CD14-positive monocyte (primary cell): ENCODE measurements at regions not wholly inside any gene's neighbourhood (a gene's known extent, or its start where the extent isn't known, plus 50 kb on each side); places are given as distances from the start of the nearest gene placed in this dataset.

ENCODE experiments used
- DNase-seq, 3 donors: peaks; one replicate each; pipeline ENCODE4 v3.0.0-alpha.2; 2011 to 2022
- H2AFZ ChIP-seq: 2 replicates; pipeline ENCODE4 v1.6.0; 2012; ENCODE audit warnings: mild to moderate bottlenecking, low read depth, low read length, inconsistent platforms; ENCODE audit not compliant: insufficient read depth, poor library complexity, severe bottlenecking
- H3K27ac ChIP-seq, 2 donors: 1 replicate in 1 of 2; 2 replicates in 1 of 2; pipeline ENCODE4 v1.5.1; 2012 to 2013; ENCODE audit warnings: low read length in 2 of 2, control low read depth in 1 of 2, inconsistent platforms in 1 of 2, low read depth in 1 of 2, mild to moderate bottlenecking in 1 of 2
- H3K27me3 ChIP-seq, 2 donors: one replicate each; pipeline versions ENCODE4 v1.6.0 to v1.6.1; 2011 to 2013; ENCODE audit warnings: low read length in 2 of 2; ENCODE audit not compliant: control insufficient read depth in 2 of 2, insufficient read depth in 2 of 2
- H3K36me3 ChIP-seq, 2 donors: replicated peaks in 1 of 2; 1 replicate in 1 of 2; 2 replicates in 1 of 2; pipeline versions ENCODE4 v1.5.1 to v1.6.1; 2012 to 2013; ENCODE audit warnings: low read length in 2 of 2, control low read depth in 1 of 2, inconsistent platforms in 1 of 2, mild to moderate bottlenecking in 1 of 2; ENCODE audit not compliant: insufficient read depth in 2 of 2, control insufficient read depth in 1 of 2
- H3K4me1 ChIP-seq, 2 donors: 1 replicate in 1 of 2; 2 replicates in 1 of 2; pipeline versions ENCODE4 v1.5.1 to v1.6.1; 2012 to 2013; ENCODE audit warnings: low read length in 2 of 2, control low read depth in 1 of 2, inconsistent platforms in 1 of 2, mild to moderate bottlenecking in 1 of 2, moderate library complexity in 1 of 2; ENCODE audit not compliant: insufficient read depth in 2 of 2, control insufficient read depth in 1 of 2
- H3K4me2 ChIP-seq: replicated peaks from 2 replicates; pipeline ENCODE3; 2012; ENCODE audit warnings: low read length, moderate library complexity, mild to moderate bottlenecking; ENCODE audit not compliant: poor library complexity, severe bottlenecking; ENCODE audit errors: extremely low read depth
- H3K4me3 ChIP-seq, 3 experiments: fragments of 200-600 bp in 1 of 3; sonication (generic) in 1 of 3; replicated peaks in 1 of 3; 1 replicate in 2 of 3; 2 replicates in 1 of 3; pipeline ENCODE4 v1.5.1; 2011 to 2013; ENCODE audit warnings: low read length in 3 of 3, mild to moderate bottlenecking in 3 of 3, control low read depth in 2 of 3, low read depth in 2 of 3, inconsistent platforms in 1 of 3, moderate library complexity in 1 of 3
- H3K79me2 ChIP-seq: 2 replicates; pipeline ENCODE4 v1.6.0; 2012; ENCODE audit warnings: mild to moderate bottlenecking, control low read depth, inconsistent platforms, low read length, moderate library complexity; ENCODE audit not compliant: insufficient read depth
- H3K9ac ChIP-seq: 2 replicates; pipeline ENCODE4 v1.6.0; 2017; ENCODE audit warnings: low read length, mild to moderate bottlenecking; ENCODE audit not compliant: insufficient read depth, poor library complexity, severe bottlenecking
- H3K9me3 ChIP-seq, 2 donors: replicated peaks in 1 of 2; 1 replicate in 1 of 2; 2 replicates in 1 of 2; pipeline versions ENCODE4 v1.5.1 to v1.6.1; 2012 to 2013; ENCODE audit warnings: low read length in 2 of 2, control low read depth in 1 of 2; ENCODE audit not compliant: control insufficient read depth in 1 of 2, insufficient read depth in 1 of 2
- H4K20me1 ChIP-seq: 2 replicates; pipeline ENCODE4 v1.6.0; 2012; ENCODE audit warnings: mild to moderate bottlenecking, low read length, control low read depth, moderate library complexity; ENCODE audit not compliant: insufficient read depth
- H3K27ac Mint-ChIP-seq, 7 donors: one replicate each; pipeline ENCODE4 v1.8.0; 2020; ENCODE audit warnings: mild to moderate bottlenecking in 7 of 7, mixed read lengths in 7 of 7, moderate library complexity in 6 of 7, inconsistent platforms in 2 of 7
- H3K27me3 Mint-ChIP-seq, 3 donors: one replicate each; pipeline ENCODE4 v1.8.0; 2021 to 2022; ENCODE audit warnings: low read depth in 3 of 3, mild to moderate bottlenecking in 3 of 3, mixed read lengths in 3 of 3, moderate library complexity in 3 of 3, inconsistent platforms in 1 of 3
- H3K36me3 Mint-ChIP-seq, 2 donors: one replicate each; pipeline ENCODE4 v1.8.0; 2020; ENCODE audit warnings: mixed read lengths in 2 of 2, inconsistent platforms in 1 of 2, mild to moderate bottlenecking in 1 of 2
- H3K4me1 Mint-ChIP-seq: one replicate; pipeline ENCODE4 v1.8.0; 2020; ENCODE audit warnings: mild to moderate bottlenecking, mixed read lengths
- H3K4me3 Mint-ChIP-seq, 2 donors: one replicate each; pipeline ENCODE4 v1.8.0; 2020; ENCODE audit warnings: mild to moderate bottlenecking in 2 of 2, mixed read lengths in 2 of 2, moderate library complexity in 1 of 2
- H3K9me3 Mint-ChIP-seq, 7 donors: one replicate each; pipeline ENCODE4 v1.8.0; 2020 to 2022; ENCODE audit warnings: mixed read lengths in 7 of 7, mild to moderate bottlenecking in 6 of 7, moderate library complexity in 6 of 7, inconsistent platforms in 2 of 7
- CTCF ChIP-seq: fragments of 200-600 bp; IDR thresholded peaks from one replicate; pipeline ENCODE4 v1.8.0; 2022; ENCODE audit warnings: antibody characterized with exemption, mild to moderate bottlenecking
- WGBS: methylation state at CpG from one replicate; pipeline ENCODE4 v1.1.5; 2013; ENCODE audit warnings: missing lambda C conversion rate; ENCODE audit not compliant: insufficient coverage; 5-methylcytosine and 5-hydroxymethylcytosine counted together
- intact Hi-C, 2 donors: fragments of 100-400 bp; cut with micrococcal nuclease; formaldehyde crosslinking; loops; one replicate each; pipeline versions ENCODE4 v1.15.0 to v1.15.1; 2023

GRCh38 chr15:69626095-69627066, 173.8 kb downstream of the RPLP1 start:
- 76% methylated on average over 8 of the region's 11 CpGs for WGBS
- H3K27me3 Mint-ChIP-seq, result peaks cover 1 to 6% (median 2%) of the 10 kb centered on the region in 3 donors

More at GRCh38 chr15:69626095-69627066, 173.8 kb downstream of the RPLP1 start:
- Histone ChIP-seq H4K20me1 (no peaks in the 10 kb centered on the region), H3K4me2 (peak overlapping the region; percentile 22), H3K27ac (peak overlapping the region; percentile 63 to 75), H2AFZ (peak overlapping the region; percentile 49), H3K4me1 (peaks cover 39 to 44% of the 10 kb centered on the region in 2 donors), H3K36me3 (no peaks in the 10 kb centered on the region), H3K9ac (no peak overlapping the region), H3K4me3 (peak overlapping the region in 1 of 3 experiments; percentile 24), H3K27me3 (no peaks in the 10 kb centered on the region), H3K9me3 (no peaks in the 10 kb centered on the region), H3K79me2 (no peaks in the 10 kb centered on the region)
- peaks cover 0 to 4% of the 10 kb centered on the region in 2 donors for H3K36me3 Mint-ChIP-seq
- peak overlapping the region in 1 of 2 donors; percentile 79 for H3K4me3 Mint-ChIP-seq
- peaks cover 46% of the 10 kb centered on the region for H3K4me1 Mint-ChIP-seq
- intact Hi-C loops, result no loop called here
- H3K27ac Mint-ChIP-seq, result peak overlapping the region; percentile 77 to 94 (median 88)
- H3K9me3 Mint-ChIP-seq, result peaks cover 0 to 6% (median 1%) of the 10 kb centered on the region in 7 donors
- DNase-seq, result peak in 2 of 3 donors; percentile 26 to 34
- no peak for TF ChIP-seq CTCF
